VCaP (cell line): ENCODE measurements at regions not wholly inside any gene's neighbourhood (a gene's known extent, or its start where the extent isn't known, plus 50 kb on each side); places are given as distances from the start of the nearest gene placed in this dataset.

Source experiments
- H3K27ac ChIP-seq: fragments of 450-650 bp; 2 replicates; pipeline ENCODE4 v1.5.1; 2017
- CTCF ChIP-seq: fragments of 450-650 bp; conservative IDR thresholded peaks from 2 replicates; pipeline ENCODE4 v1.5.1; 2017; ENCODE audit warnings: mild to moderate bottlenecking, moderate library complexity

GRCh38 chr4:79027656-79028055, 88.4 kb upstream of the PAQR3 start:
- H3K27ac ChIP-seq, result no peak overlapping the region
- no peak for TF ChIP-seq CTCF

GRCh38 chr4:79025170-79025569, 85.9 kb upstream of the PAQR3 start:
- no peak for TF ChIP-seq CTCF
- no peak overlapping the region for H3K27ac ChIP-seq

- no peak overlapping the region for H3K27ac ChIP-seq
- TF ChIP-seq CTCF, result no peak
Observed at GRCh38 chr4:79023799-79024770, 84.8 kb upstream of the PAQR3 start.

GRCh38 chr4:79022529-79022928, 83.3 kb upstream of the PAQR3 start:
- H3K27ac ChIP-seq, result no peak overlapping the region

GRCh38 chr4:79017481-79017880, 78.2 kb upstream of the PAQR3 start:
- no peak for TF ChIP-seq CTCF

More at GRCh38 chr4:79022529-79022928, 83.3 kb upstream of the PAQR3 start:
- TF ChIP-seq CTCF, result no peak

GRCh38 chr4:79016878-79017277, 77.6 kb upstream of the PAQR3 start:
- TF ChIP-seq CTCF, result no peak
- no peak overlapping the region for H3K27ac ChIP-seq

More at GRCh38 chr4:79017481-79017880, 78.2 kb upstream of the PAQR3 start:
- H3K27ac ChIP-seq, result no peak overlapping the region

- no peak overlapping the region for H3K27ac ChIP-seq
- no peak for TF ChIP-seq CTCF
Observed at GRCh38 chr4:79015411-79015810, 76.2 kb upstream of the PAQR3 start.
